Loucy (cell line): ENCODE measurements at regions not wholly inside any gene's neighbourhood (a gene's known extent, or its start where the extent isn't known, plus 50 kb on each side); places are given as distances from the start of the nearest gene placed in this dataset.

Source experiments
- H2AFZ ChIP-seq: fragments of 200-600 bp; sonication (generic); 2 replicates; pipeline ENCODE4 v1.6.0; 2016; ENCODE audit warnings: antibody characterized with exemption, mild to moderate bottlenecking, low read length, moderate library complexity
- H3F3A ChIP-seq: fragments of 200-600 bp; 2 replicates; pipeline ENCODE4 v1.6.0; 2016; ENCODE audit warnings: antibody characterized with exemption, low read depth, mild to moderate bottlenecking
- H3K27me3 ChIP-seq: fragments of 200-600 bp; sonication (generic); 2 replicates; pipeline ENCODE4 v1.6.1; 2014; ENCODE audit warnings: low read length, mild to moderate bottlenecking; ENCODE audit not compliant: insufficient read depth, poor library complexity, severe bottlenecking
- H3K36me3 ChIP-seq: fragments of 200-600 bp; sonication (generic); 2 replicates; pipeline ENCODE4 v1.6.1; 2016; ENCODE audit warnings: low read length; ENCODE audit not compliant: insufficient read depth
- H3K4me1 ChIP-seq: fragments of 200-600 bp; sonication (generic); 2 replicates; pipeline ENCODE4 v1.5.1; 2014; ENCODE audit warnings: low read length, mild to moderate bottlenecking; ENCODE audit not compliant: insufficient read depth, poor library complexity, severe bottlenecking
- H3K4me2 ChIP-seq: fragments of 200-600 bp; sonication (generic); 2 replicates; pipeline ENCODE4 v1.6.0; 2014; ENCODE audit warnings: antibody characterized with exemption, low read length, low read depth, mild to moderate bottlenecking; ENCODE audit not compliant: poor library complexity, severe bottlenecking
- H3K4me3 ChIP-seq: fragments of 200-600 bp; sonication (generic); 2 replicates; pipeline ENCODE4 v1.5.1; 2014; ENCODE audit warnings: low read length, mild to moderate bottlenecking, mixed read lengths; ENCODE audit not compliant: poor library complexity, severe bottlenecking
- H3K79me2 ChIP-seq: fragments of 200-600 bp; sonication (generic); 2 replicates; pipeline ENCODE4 v1.6.1; 2014; ENCODE audit warnings: low read length; ENCODE audit not compliant: insufficient read depth
- H3K9ac ChIP-seq: fragments of 200-600 bp; sonication (generic); 2 replicates; pipeline ENCODE4 v1.6.0; 2014; ENCODE audit warnings: mild to moderate bottlenecking, low read depth, low read length, moderate library complexity; ENCODE audit not compliant: poor library complexity, severe bottlenecking
- H3K9me2 ChIP-seq: fragments of 200-600 bp; sonication (generic); replicated peaks from 2 replicates; pipeline ENCODE4 v1.6.1; 2016; ENCODE audit warnings: low read depth, low read length, mixed read lengths
- H3K9me3 ChIP-seq: fragments of 200-600 bp; sonication (generic); 2 replicates; pipeline ENCODE4 v1.6.1; 2014; ENCODE audit warnings: mild to moderate bottlenecking, antibody characterized with exemption, low read length, low read depth; ENCODE audit not compliant: insufficient read depth
- H4K20me1 ChIP-seq: fragments of 200-600 bp; sonication (generic); 2 replicates; pipeline ENCODE4 v1.6.0; 2014; ENCODE audit warnings: antibody characterized with exemption, low read length, mild to moderate bottlenecking; ENCODE audit not compliant: insufficient read depth, poor library complexity, severe bottlenecking
- EZH2phosphoT487 ChIP-seq: fragments of 200-600 bp; IDR thresholded peaks from 2 replicates; pipeline ENCODE4 v1.6.1; 2018; ENCODE audit warnings: antibody characterized with exemption, mild to moderate bottlenecking, moderate library complexity, borderline replicate concordance
- TF ChIP-seq, protein P1 (sequence below): fragments of 200-600 bp; sonication (generic); conservative IDR thresholded peaks from 2 replicates; pipeline ENCODE4 v1.5.1; 2014; ENCODE audit warnings: mild to moderate bottlenecking, antibody characterized with exemption, low read length

DNA sequence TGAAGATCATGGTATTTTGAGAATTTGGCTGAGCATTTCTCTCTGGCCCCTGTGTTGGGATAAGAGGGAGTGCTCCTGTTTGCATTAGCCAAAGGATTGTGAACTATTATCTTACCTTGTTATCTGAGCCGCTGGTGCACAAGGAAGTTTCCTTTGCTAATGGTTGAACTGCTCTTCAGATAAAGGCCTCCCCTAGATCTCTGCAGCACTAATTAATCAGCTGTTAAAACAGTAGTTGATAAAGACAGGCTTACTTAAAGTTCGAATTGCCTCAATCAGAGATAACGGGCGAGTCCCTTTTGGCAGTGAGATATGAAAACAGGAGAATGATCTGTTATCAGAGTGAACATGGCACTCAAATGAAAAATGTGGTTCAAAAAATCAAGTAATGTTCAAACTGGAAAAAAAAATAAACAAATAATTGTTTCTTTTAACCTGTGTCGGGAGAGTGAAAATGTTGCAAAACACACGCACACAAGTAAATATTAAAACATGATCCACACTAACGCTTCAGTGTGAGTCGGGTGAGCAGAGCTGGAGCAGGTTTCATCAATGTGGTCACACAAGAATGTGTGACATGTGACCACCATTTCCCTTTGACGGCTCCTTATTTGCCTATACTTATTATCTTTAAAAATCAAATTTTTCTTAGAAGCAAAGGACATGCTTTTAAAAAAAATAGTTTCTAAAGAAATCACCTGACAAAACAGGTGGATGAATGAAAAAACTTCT lies 469.1 kb downstream of the SOX2 start:
- H3K9me2 ChIP-seq, result no peaks in the 10 kb centered on the region
- H3F3A ChIP-seq, result no peaks in the 10 kb centered on the region
- H3K79me2 ChIP-seq, result no peaks in the 10 kb centered on the region
- no peaks in the 10 kb centered on the region for H3K9me3 ChIP-seq
- H3K4me3 ChIP-seq, result no peak overlapping the region
- no peak overlapping the region for H3K9ac ChIP-seq
- no peak for TF ChIP-seq EZH2phosphoT487
- TF ChIP-seq, protein P1, sequence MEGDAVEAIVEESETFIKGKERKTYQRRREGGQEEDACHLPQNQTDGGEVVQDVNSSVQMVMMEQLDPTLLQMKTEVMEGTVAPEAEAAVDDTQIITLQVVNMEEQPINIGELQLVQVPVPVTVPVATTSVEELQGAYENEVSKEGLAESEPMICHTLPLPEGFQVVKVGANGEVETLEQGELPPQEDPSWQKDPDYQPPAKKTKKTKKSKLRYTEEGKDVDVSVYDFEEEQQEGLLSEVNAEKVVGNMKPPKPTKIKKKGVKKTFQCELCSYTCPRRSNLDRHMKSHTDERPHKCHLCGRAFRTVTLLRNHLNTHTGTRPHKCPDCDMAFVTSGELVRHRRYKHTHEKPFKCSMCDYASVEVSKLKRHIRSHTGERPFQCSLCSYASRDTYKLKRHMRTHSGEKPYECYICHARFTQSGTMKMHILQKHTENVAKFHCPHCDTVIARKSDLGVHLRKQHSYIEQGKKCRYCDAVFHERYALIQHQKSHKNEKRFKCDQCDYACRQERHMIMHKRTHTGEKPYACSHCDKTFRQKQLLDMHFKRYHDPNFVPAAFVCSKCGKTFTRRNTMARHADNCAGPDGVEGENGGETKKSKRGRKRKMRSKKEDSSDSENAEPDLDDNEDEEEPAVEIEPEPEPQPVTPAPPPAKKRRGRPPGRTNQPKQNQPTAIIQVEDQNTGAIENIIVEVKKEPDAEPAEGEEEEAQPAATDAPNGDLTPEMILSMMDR, result no peak
- no peak overlapping the region for H2AFZ ChIP-seq
- no peaks in the 10 kb centered on the region for H3K4me1 ChIP-seq
- no peaks in the 10 kb centered on the region for H4K20me1 ChIP-seq
- no peak overlapping the region for H3K4me2 ChIP-seq
- H3K36me3 ChIP-seq, result no peaks in the 10 kb centered on the region
- H3K27me3 ChIP-seq, result no peaks in the 10 kb centered on the region

DNA sequence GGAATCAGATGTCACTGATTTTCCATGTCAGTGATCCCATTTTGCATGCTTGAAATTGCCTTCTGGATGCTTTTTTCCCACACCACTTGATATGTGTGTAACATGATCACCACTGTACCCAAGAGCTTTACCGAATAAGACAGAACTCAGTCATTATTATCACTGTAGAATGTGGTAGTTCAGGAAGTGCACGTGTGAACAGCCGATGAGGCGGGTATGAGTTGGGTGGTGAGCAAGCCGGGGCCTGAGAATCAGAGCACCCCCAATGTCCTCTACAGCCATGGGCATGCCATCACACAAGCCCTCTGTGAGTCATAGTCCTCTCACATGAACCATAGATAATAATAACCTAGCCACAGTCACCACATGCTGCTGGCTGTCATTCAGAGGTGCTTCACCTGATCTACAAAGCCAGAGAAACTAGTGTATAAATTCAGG lies 470.8 kb downstream of the SOX2 start:
- no peaks in the 10 kb centered on the region for H3K4me1 ChIP-seq
- H3K27me3 ChIP-seq, result no peaks in the 10 kb centered on the region
- no peak for TF ChIP-seq EZH2phosphoT487
- TF ChIP-seq, protein P1, result no peak

DNA sequence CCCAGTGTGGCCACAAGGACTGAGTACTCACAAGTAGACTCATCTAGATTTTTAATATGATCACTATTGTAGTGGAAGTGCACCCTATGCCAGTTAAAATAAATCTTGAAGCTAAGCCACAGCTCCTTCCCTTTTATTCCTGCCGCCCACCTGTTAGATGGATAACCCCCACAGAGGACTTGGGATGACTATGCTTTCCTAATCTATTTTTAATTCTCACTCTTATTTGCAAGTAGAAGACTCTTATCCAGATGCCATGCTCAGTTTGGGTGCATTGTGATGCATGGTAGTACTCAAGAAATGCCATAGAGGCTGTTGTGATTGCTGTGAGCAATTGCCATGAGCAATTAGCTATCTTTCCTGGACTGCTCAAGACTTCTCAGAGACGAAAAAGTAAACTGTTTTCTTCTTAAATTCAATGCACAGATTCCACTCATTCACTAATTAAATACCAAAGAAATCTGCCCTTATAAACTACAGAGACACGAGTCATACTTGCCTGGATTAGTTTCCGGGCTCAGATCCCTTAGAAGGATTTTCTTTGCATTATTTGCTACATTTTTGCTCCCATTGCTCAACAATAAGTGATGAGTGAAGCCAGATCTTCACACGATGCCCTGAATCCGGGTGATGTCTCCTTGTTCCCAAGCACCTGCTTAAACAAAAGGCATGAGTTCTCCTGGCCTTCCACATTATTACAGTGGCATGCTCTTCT lies 472.1 kb downstream of the SOX2 start:
- Histone ChIP-seq H3K4me3 (no peak overlapping the region), H3K79me2 (no peaks in the 10 kb centered on the region), H3K27me3 (no peaks in the 10 kb centered on the region), H3K9ac (no peak overlapping the region), H3F3A (no peaks in the 10 kb centered on the region), H3K9me2 (no peaks in the 10 kb centered on the region), H3K36me3 (no peaks in the 10 kb centered on the region), H3K4me1 (no peaks in the 10 kb centered on the region), H2AFZ (no peak overlapping the region), H4K20me1 (no peaks in the 10 kb centered on the region), H3K9me3 (no peaks in the 10 kb centered on the region), H3K4me2 (no peak overlapping the region)
- no peak for TF ChIP-seq EZH2phosphoT487
- TF ChIP-seq, protein P1, result no peak

More for the DNA sequence above, 470.8 kb downstream of the SOX2 start:
- Histone ChIP-seq H3K79me2 (no peaks in the 10 kb centered on the region), H3K4me3 (no peak overlapping the region), H3K9me2 (no peaks in the 10 kb centered on the region), H2AFZ (no peak overlapping the region), H3F3A (no peaks in the 10 kb centered on the region), H3K36me3 (no peaks in the 10 kb centered on the region), H3K9ac (no peak overlapping the region), H3K9me3 (no peaks in the 10 kb centered on the region), H4K20me1 (no peaks in the 10 kb centered on the region), H3K4me2 (no peak overlapping the region)
